ENCODE measurements at regions not wholly inside any gene's neighbourhood (a gene's known extent, or its start where the extent isn't known, plus 50 kb on each side); places are given as distances from the start of the nearest gene placed in this dataset.

GRCh38 chr1:102420034-102420433 is 423.3 kb upstream of the OLFM3 start:
- dilution Hi-C loops (cut with HindIII; ENCODE audit: low sequenced_read_pairs, unreplicated experiment) (no loop called here), intact Hi-C loops (cut with micrococcal nuclease) (no loop called here), in situ Hi-C loops (cut with MboI; ENCODE audit: low sequenced_read_pairs) (no loop called here)
- Histone ChIP-seq H2BK120ac (ENCODE audit: low read depth, low read length) (no peak overlapping the region), H3K23ac (ENCODE audit: low read depth, low read length) (no peak overlapping the region), H2AK9ac (replicated peaks; ENCODE audit: low read depth, low read length, poor library complexity) (no peak overlapping the region), H2BK15ac (ENCODE audit: low read depth, low read length) (no peak overlapping the region), H4K8ac (ENCODE audit: low read depth in 2 of 2, low read length in 2 of 2) (no peak overlapping the region), H3K27ac (ENCODE audit: insufficient read depth, low read length) (no peak overlapping the region), H2BK20ac (ENCODE audit: low read depth, low read length) (no peak overlapping the region), H3K4me3 (ENCODE audit: insufficient read depth, low read depth, low read length) (no peak overlapping the region), H2BK5ac (ENCODE audit: low read depth, low read length, poor library complexity, severe bottlenecking) (no peak overlapping the region), H4K5ac (ENCODE audit: low read depth, low read length) (no peak overlapping the region), H2AFZ (replicated peaks; ENCODE audit: low read length, poor library complexity) (no peak overlapping the region), H2AK5ac (ENCODE audit: low read depth, low read length) (no peak overlapping the region), H3K36me3 (ENCODE audit: control insufficient read depth, insufficient read depth, low read length) (no peaks in the 10 kb centered on the region), H3K4me1 (ENCODE audit: control insufficient read depth, insufficient read depth, low read length) (no peaks in the 10 kb centered on the region), H3K18ac (ENCODE audit: low read depth, low read length) (no peak overlapping the region), H3K56ac (ENCODE audit: extremely low read depth, insufficient read depth, low read length) (no peak overlapping the region), H3K4ac (ENCODE audit: low read depth, low read length) (no peak overlapping the region), H3K27me3 (ENCODE audit: control insufficient read depth, insufficient read depth, low read length) (no peaks in the 10 kb centered on the region), H3K14ac (replicated peaks; ENCODE audit: low read depth, low read length) (no peak overlapping the region), H3K9me3 (ENCODE audit: control insufficient read depth, insufficient read depth, low read length) (no peaks in the 10 kb centered on the region), H4K20me1 (ENCODE audit: insufficient read depth, low read length) (no peaks in the 10 kb centered on the region), H3K79me1 (ENCODE audit: low read depth in 1 of 2, low read length in 2 of 2) (no peaks in the 10 kb centered on the region), H4K91ac (ENCODE audit: insufficient read depth, low read depth, low read length) (no peak overlapping the region), H3K9me1 (ENCODE audit: insufficient read depth, low read length) (no peaks in the 10 kb centered on the region), H3K9ac (ENCODE audit: low read depth, low read length) (no peak overlapping the region), H3K4me2 (ENCODE audit: low read depth, low read length) (no peak overlapping the region)
- DNase-seq (no peak), ATAC-seq (ENCODE audit: low read depth) (no peak)
- TF ChIP-seq CTCF (conservative IDR thresholded peaks at IDR 0.05; ENCODE audit: low read depth, low read length) (no peak), MXI1 (IDR thresholded peaks at IDR 0.05; ENCODE audit: borderline replicate concordance, low read depth, low read length) (no peak), SMC3 (IDR thresholded peaks at IDR 0.05; ENCODE audit: low read depth, low read length) (no peak), RAD21 (IDR thresholded peaks at IDR 0.05; ENCODE audit: low read length) (no peak), BHLHE40 (IDR thresholded peaks at IDR 0.05; ENCODE audit: low read depth, low read length) (no peak), NFE2L2 (IDR thresholded peaks at IDR 0.05; ENCODE audit: low read depth, low read length) (no peak), POLR2A (IDR thresholded peaks at IDR 0.05; ENCODE audit: low read depth, low read length) (no peak), ELK1 (IDR thresholded peaks at IDR 0.05; ENCODE audit: borderline replicate concordance, low read depth, low read length) (no peak), CHD1 (IDR thresholded peaks at IDR 0.05; ENCODE audit: low read depth, low read length) (no peak), FOS (IDR thresholded peaks at IDR 0.05; ENCODE audit: low read depth, low read length) (no peak), USF2 (IDR thresholded peaks at IDR 0.05; ENCODE audit: low read depth, low read length) (no peak)
- ChIA-PET POLR2A (ENCODE audit: unreplicated experiment) (no interaction called here), CTCF (no interaction called here)
- no CpG with 5 or more reads among the region's 1 CpG for WGBS, 2 experiments (ENCODE audit: extremely low coverage in 2 of 2, insufficient read length in 1 of 2)
- BruUV-seq (replicated peaks) = no TSS peak
